H1 (cell line): ENCODE measurements at regions not wholly inside any gene's neighbourhood (a gene's known extent, or its start where the extent isn't known, plus 50 kb on each side); places are given as distances from the start of the nearest gene placed in this dataset.

Experiments
- CTCF ChIA-PET: fragments of 300-600 bp; sonication (Branson Sonifier 250); formaldehyde crosslinking; loops from one replicate; lab custom pipeline; 2021; ENCODE audit not compliant: partially characterized antibody; lab: Charles Lee
- POLR2A ChIA-PET: fragments of 300-600 bp; sonication (Branson Sonifier 250); formaldehyde crosslinking; loops from one replicate; lab custom pipeline; 2021; ENCODE audit warnings: inconsistent platforms; ENCODE audit not compliant: partially characterized antibody; lab: Charles Lee
- DNase-seq, 2 experiments: peaks; one replicate each; pipeline versions ENCODE4 v3.0.0 to v3.0.0-alpha.2; 2010 to 2022; ENCODE audit warnings: low spot score in 2 of 2, low read depth in 1 of 2, mixed read lengths in 1 of 2
- FAIRE-seq: peaks from 2 replicates; lab custom pipeline; 2011; peaks lifted over from hg19 to GRCh38; lab: Jason Lieb, UNC
- H2AFZ ChIP-seq: 2 replicates; pipeline ENCODE4 v1.8.1; 2012; ENCODE audit warnings: low read length, inconsistent platforms
- H2AK5ac ChIP-seq: 2 replicates; pipeline ENCODE4 v1.6.1; 2013; ENCODE audit warnings: low read depth, low read length
- H2BK120ac ChIP-seq: replicated peaks from 2 replicates; pipeline ENCODE3; 2013; ENCODE audit warnings: low read depth, low read length, inconsistent platforms
- H2BK12ac ChIP-seq: 2 replicates; pipeline ENCODE4 v1.6.1; 2013; ENCODE audit warnings: low read depth, low read length
- H2BK15ac ChIP-seq: 2 replicates; pipeline ENCODE4 v1.6.1; 2013; ENCODE audit warnings: low read length
- H2BK20ac ChIP-seq: 2 replicates; pipeline ENCODE4 v1.6.1; 2013; ENCODE audit warnings: low read length
- H2BK5ac ChIP-seq: 2 replicates; pipeline ENCODE4 v1.6.1; 2013; ENCODE audit warnings: low read depth, low read length
- H3K14ac ChIP-seq: 2 replicates; pipeline ENCODE4 v1.6.1; 2013; ENCODE audit warnings: inconsistent platforms; ENCODE audit not compliant: insufficient read length
- H3K18ac ChIP-seq: 2 replicates; pipeline ENCODE4 v1.6.1; 2013; ENCODE audit warnings: low read length; ENCODE audit errors: extremely low read depth
- H3K23ac ChIP-seq: 2 replicates; pipeline ENCODE4 v1.6.1; 2013; ENCODE audit warnings: inconsistent platforms; ENCODE audit not compliant: insufficient read length
- H3K23me2 ChIP-seq: 2 replicates; pipeline ENCODE4 v1.6.1; 2013; ENCODE audit warnings: low read depth, low read length
- H3K27ac ChIP-seq: 2 replicates; pipeline ENCODE4 v1.6.1; 2011; ENCODE audit warnings: low read depth, low read length, inconsistent platforms
- H3K27me3 ChIP-seq, 4 experiments: replicated peaks in 1 of 4; 1 replicate in 1 of 4; 2 replicates in 3 of 4; pipeline versions ENCODE4 v1.6.1 to v1.8.1; 2011 to 2013; ENCODE audit warnings: low read length in 3 of 4, mild to moderate bottlenecking in 3 of 4, inconsistent platforms in 2 of 4, mixed read lengths in 2 of 4, moderate library complexity in 1 of 4; ENCODE audit not compliant: control insufficient read depth in 3 of 4, insufficient read depth in 3 of 4; ENCODE audit errors: extremely low read depth in 1 of 4
- H3K36me3 ChIP-seq, 4 experiments: 2 replicates each; pipeline versions ENCODE4 v1.6.1 to v1.8.1; 2011 to 2013; ENCODE audit warnings: mild to moderate bottlenecking in 4 of 4, low read length in 3 of 4, moderate library complexity in 2 of 4, control low read depth in 1 of 4, inconsistent platforms in 1 of 4; ENCODE audit not compliant: insufficient read depth in 4 of 4, control insufficient read depth in 2 of 4
- H3K4ac ChIP-seq: replicated peaks from 2 replicates; pipeline ENCODE3; 2013; ENCODE audit warnings: low read length, low read depth, mixed read lengths, inconsistent platforms; ENCODE audit not compliant: insufficient read length
- H3K4me1 ChIP-seq, 4 experiments: replicated peaks in 1 of 4; 1 replicate in 1 of 4; 2 replicates in 3 of 4; pipeline versions ENCODE4 v1.6.1 to v1.8.1; 2011 to 2013; ENCODE audit warnings: low read length in 3 of 4, inconsistent platforms in 2 of 4, mixed read lengths in 1 of 4; ENCODE audit not compliant: insufficient read depth in 4 of 4, control insufficient read depth in 3 of 4
- H3K4me2 ChIP-seq, 2 experiments: 2 replicates each; pipeline versions ENCODE4 v1.6.1 to v1.8.1; 2011 to 2013; ENCODE audit warnings: low read depth in 2 of 2, low read length in 2 of 2, control low read depth in 1 of 2, inconsistent platforms in 1 of 2, mild to moderate bottlenecking in 1 of 2; ENCODE audit not compliant: insufficient read depth in 1 of 2
- H3K4me3 ChIP-seq, 4 experiments: fragments of 200-600, 300-600 bp in 1 of 4; sonication (generic), shearing (Covaris generic), sonication (Bioruptor Twin) in 1 of 4; 2 replicates each; pipeline versions ENCODE4 v1.5.1 to v1.8.1; 2011 to 2016; ENCODE audit warnings: low read length in 4 of 4, low read depth in 3 of 4, control low read depth in 2 of 4, inconsistent platforms in 2 of 4, mild to moderate bottlenecking in 2 of 4, mixed read lengths in 1 of 4, moderate library complexity in 1 of 4; ENCODE audit not compliant: insufficient read depth in 2 of 4; ENCODE audit errors: extremely low read depth in 1 of 4
- H3K56ac ChIP-seq: replicated peaks from 2 replicates; pipeline ENCODE3; 2013; ENCODE audit warnings: low read depth, mild to moderate bottlenecking, mixed read lengths, low read length, inconsistent platforms; ENCODE audit not compliant: insufficient read length
- H3K79me1 ChIP-seq: 2 replicates; pipeline ENCODE4 v1.6.1; 2013; ENCODE audit warnings: low read depth, low read length, control low read depth
- H3K79me2 ChIP-seq, 2 experiments: 2 replicates each; pipeline versions ENCODE4 v1.6.1 to v1.8.1; 2012 to 2013; ENCODE audit warnings: low read length in 2 of 2, mild to moderate bottlenecking in 2 of 2, inconsistent platforms in 1 of 2; ENCODE audit not compliant: insufficient read depth in 2 of 2, control insufficient read depth in 1 of 2
- H3K9ac ChIP-seq, 4 experiments: replicated peaks in 1 of 4; 1 replicate in 1 of 4; 2 replicates in 3 of 4; pipeline versions ENCODE4 v1.6.1 to v1.8.1; 2011 to 2013; ENCODE audit warnings: low read depth in 3 of 4, low read length in 3 of 4, control low read depth in 2 of 4, mild to moderate bottlenecking in 2 of 4, moderate library complexity in 2 of 4, inconsistent platforms in 1 of 4; ENCODE audit errors: extremely low read depth in 1 of 4
- H3K9me3 ChIP-seq, 2 experiments: 2 replicates each; pipeline versions ENCODE4 v1.6.1 to v1.8.1; 2012 to 2013; ENCODE audit warnings: mild to moderate bottlenecking in 2 of 2, moderate library complexity in 2 of 2, control low read depth in 1 of 2, inconsistent platforms in 1 of 2, low read depth in 1 of 2, low read length in 1 of 2, mixed read lengths in 1 of 2; ENCODE audit not compliant: insufficient read depth in 2 of 2
- H4K20me1 ChIP-seq, 2 experiments: replicated peaks in 1 of 2; 2 replicates each; pipeline versions ENCODE3 to v1.8.1; 2011 to 2013; ENCODE audit warnings: inconsistent platforms in 2 of 2, low read length in 2 of 2, mild to moderate bottlenecking in 1 of 2; ENCODE audit not compliant: insufficient read depth in 2 of 2, control insufficient read depth in 1 of 2
- H4K5ac ChIP-seq: 2 replicates; pipeline ENCODE4 v1.6.1; 2013; ENCODE audit warnings: low read length, low read depth, mixed read lengths, inconsistent platforms; ENCODE audit not compliant: insufficient read length
- H4K8ac ChIP-seq: 2 replicates; pipeline ENCODE4 v1.8.0; 2013; ENCODE audit warnings: mild to moderate bottlenecking, moderate library complexity, low read length, inconsistent platforms; ENCODE audit not compliant: insufficient read depth; ENCODE audit errors: extremely low read depth
- H4K91ac ChIP-seq: replicated peaks from 2 replicates; pipeline ENCODE3; 2013; ENCODE audit warnings: low read length, mixed read lengths, inconsistent platforms; ENCODE audit not compliant: insufficient read length
- GTF2F1 ChIP-seq: IDR thresholded peaks from 2 replicates; pipeline ENCODE4 v1.6.1; 2012; ENCODE audit warnings: low read depth, low read length, improper control_type of control experiment, borderline replicate concordance
- WGBS, 2 experiments: shearing (Covaris generic) in 1 of 2; methylation state at CpG; one replicate each; pipeline versions ENCODE4 v1.1.6 to v1.1.7; 2013 to 2015; ENCODE audit warnings: low lambda C conversion rate in 2 of 2, mixed read lengths in 2 of 2, inconsistent platforms in 1 of 2, low coverage in 1 of 2, missing lambda C conversion rate in 1 of 2; ENCODE audit not compliant: insufficient replicate concordance in 2 of 2, insufficient coverage in 1 of 2, insufficient read length in 1 of 2; ENCODE audit errors: extremely low coverage in 1 of 2, missing lambda C conversion rate in 1 of 2; 5-methylcytosine and 5-hydroxymethylcytosine counted together

DNA sequence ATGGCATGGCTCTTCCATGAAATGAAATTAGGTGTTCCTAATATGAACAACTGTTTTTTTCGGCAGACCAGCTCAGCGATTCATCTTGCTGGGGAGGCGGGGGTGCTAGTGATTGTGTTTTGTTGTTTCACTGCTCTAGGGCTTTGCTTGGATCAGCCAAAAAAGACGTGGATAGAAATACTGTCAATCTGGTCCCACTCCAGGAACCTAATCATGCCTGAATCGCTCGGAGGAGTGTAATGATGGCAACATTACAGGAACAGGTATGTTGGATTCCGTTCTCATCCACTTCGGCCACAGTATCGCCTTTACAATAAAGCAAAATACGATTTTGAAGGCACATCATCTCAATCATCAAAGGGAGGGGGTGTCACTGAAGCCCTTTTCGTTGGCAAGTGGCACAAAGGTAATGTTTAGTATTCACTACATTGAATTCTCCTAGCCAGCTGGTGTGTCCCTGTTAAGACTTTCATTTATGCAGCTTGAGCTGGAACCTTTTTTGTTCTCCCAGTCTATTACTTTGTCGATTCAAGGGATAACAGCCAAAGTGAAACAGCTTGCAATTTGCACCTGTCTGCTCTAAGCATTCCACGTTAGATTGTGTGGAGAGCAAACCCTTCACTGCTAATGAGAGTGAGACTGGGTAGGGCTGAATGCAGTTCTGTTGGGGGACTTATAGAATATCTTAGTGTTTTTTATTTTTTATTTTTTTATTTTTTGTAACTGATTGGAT is 477.7 kb downstream of the TFAP2A start:
- no peaks in the 10 kb centered on the region for H3K4me1 ChIP-seq
- no peaks in the 10 kb centered on the region for H4K20me1 ChIP-seq
- H3K27me3 ChIP-seq, result no peaks in the 10 kb centered on the region
- DNase-seq, result no peak
- H3K23ac ChIP-seq, result no peak overlapping the region
- H4K91ac ChIP-seq, result no peak overlapping the region
- TF ChIP-seq GTF2F1, result no peak
- H2BK15ac ChIP-seq, result no peak overlapping the region
- POLR2A ChIA-PET, result no interaction called here
- no peak overlapping the region for H3K56ac ChIP-seq
- no peak for FAIRE-seq
- no peak overlapping the region for H2AK5ac ChIP-seq
- no peak overlapping the region for H2BK12ac ChIP-seq
- H4K8ac ChIP-seq, result no peak overlapping the region
- no peak overlapping the region for H2BK120ac ChIP-seq
- no peak overlapping the region for H3K4me3 ChIP-seq
- peak overlapping the region; percentile 18; the same call in 1 of the 2 replicates for H2AFZ ChIP-seq
- no peak overlapping the region for H3K14ac ChIP-seq
- no peak overlapping the region for H4K5ac ChIP-seq
- CTCF ChIA-PET, result interaction anchor here (0.6 kb wide), 1 partner anchor 404 kb away, joined by 3 read pairs; no protein-coding TSS in a partner anchor
- no peaks in the 10 kb centered on the region for H3K36me3 ChIP-seq
- H3K9me3 ChIP-seq, result peaks cover 0 to 4% of the 10 kb centered on the region in 2 experiments; a peak in 1 of 4 replicates
- 91% methylated on average over 13 of the region's 13 CpGs; no CpG with 5 or more reads in 1 of the 2 experiments for WGBS, 2 experiments
- H3K4me2 ChIP-seq, result no peak overlapping the region
- H3K27ac ChIP-seq, result no peak overlapping the region
- no peak overlapping the region for H3K4ac ChIP-seq
- no peak overlapping the region for H2BK5ac ChIP-seq
- H3K79me2 ChIP-seq, result no peaks in the 10 kb centered on the region
- H3K18ac ChIP-seq, result no peak overlapping the region
- H3K9ac ChIP-seq, result no peak overlapping the region
- H2BK20ac ChIP-seq, result no peak overlapping the region
- no peaks in the 10 kb centered on the region for H3K23me2 ChIP-seq
- no peaks in the 10 kb centered on the region for H3K79me1 ChIP-seq
